ENCODE measurements at regions not wholly inside any gene's neighbourhood (a gene's known extent, or its start where the extent isn't known, plus 50 kb on each side); places are given as distances from the start of the nearest gene placed in this dataset.

DNA sequence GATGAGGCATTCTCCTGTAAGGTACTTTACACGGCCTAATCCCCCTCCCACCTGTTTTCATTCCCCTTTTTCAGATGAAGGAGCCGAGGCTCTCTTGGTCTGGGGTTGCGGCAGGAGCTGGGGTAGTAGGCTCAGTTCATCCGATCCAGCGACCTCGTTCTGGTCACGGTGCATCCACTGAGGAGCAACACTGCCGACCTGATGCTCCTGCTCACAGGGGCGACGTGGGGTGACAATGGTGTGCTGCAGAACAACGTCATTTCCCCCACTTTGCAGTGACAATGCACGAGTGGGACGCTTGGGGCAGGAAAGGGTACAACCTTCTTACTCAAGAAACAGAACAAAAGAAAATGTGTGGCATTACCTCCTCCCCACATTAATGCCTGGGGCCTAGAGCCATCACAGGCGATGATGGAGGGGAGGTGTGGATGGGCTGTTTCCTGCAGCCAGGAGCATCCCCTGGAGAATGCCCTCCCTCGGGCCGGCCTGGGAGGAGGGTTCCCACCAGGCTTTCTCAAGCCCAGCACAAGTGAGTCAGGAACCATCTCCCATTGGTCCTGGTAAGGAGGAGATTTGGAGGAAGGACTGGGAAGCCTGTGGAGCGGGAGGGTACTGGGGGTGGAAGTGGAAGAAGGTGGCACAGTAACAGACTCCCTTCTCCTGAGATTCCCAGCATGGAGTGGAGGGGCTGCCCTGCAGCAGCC, 125.6 kb downstream of the SPATA19 start:
- H3K4me1 ChIP-seq, result no peaks in the 10 kb centered on the region
- H3K9me3 ChIP-seq, result no peaks in the 10 kb centered on the region
- TF ChIP-seq, protein P1, sequence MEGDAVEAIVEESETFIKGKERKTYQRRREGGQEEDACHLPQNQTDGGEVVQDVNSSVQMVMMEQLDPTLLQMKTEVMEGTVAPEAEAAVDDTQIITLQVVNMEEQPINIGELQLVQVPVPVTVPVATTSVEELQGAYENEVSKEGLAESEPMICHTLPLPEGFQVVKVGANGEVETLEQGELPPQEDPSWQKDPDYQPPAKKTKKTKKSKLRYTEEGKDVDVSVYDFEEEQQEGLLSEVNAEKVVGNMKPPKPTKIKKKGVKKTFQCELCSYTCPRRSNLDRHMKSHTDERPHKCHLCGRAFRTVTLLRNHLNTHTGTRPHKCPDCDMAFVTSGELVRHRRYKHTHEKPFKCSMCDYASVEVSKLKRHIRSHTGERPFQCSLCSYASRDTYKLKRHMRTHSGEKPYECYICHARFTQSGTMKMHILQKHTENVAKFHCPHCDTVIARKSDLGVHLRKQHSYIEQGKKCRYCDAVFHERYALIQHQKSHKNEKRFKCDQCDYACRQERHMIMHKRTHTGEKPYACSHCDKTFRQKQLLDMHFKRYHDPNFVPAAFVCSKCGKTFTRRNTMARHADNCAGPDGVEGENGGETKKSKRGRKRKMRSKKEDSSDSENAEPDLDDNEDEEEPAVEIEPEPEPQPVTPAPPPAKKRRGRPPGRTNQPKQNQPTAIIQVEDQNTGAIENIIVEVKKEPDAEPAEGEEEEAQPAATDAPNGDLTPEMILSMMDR (IDR thresholded peaks at IDR 0.05), result no peak
- no peak for TF ChIP-seq POLR2A (IDR thresholded peaks at IDR 0.05)
- no peak for DNase-seq
- H3K36me3 ChIP-seq, result no peaks in the 10 kb centered on the region
- no peaks in the 10 kb centered on the region for H3K27me3 ChIP-seq
- H3K4me3 ChIP-seq, result no peak overlapping the region
- no peak overlapping the region for H3K27ac ChIP-seq

DNA sequence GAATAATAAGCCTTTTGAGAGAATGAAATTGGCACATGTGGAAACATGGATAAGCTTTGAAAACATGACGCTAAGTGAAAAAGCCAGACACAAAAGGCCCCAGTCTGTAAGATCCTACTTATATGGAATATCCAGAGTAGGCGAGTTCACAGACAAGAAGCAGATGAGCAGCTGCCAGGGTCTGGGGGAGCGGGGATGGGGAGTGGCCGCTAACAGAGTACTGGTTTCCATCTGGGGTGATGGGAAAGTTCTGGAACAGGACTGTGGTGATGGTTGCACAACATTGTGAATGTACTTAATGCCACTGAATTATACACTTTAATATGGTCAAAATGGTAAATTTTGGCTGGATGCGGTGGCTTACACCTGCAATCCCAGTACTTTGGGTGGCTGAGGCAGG, 126.5 kb downstream of the SPATA19 start:
- DNase-seq, result no peak
- no peaks in the 10 kb centered on the region for H3K9me3 ChIP-seq
- H3K4me1 ChIP-seq, result no peaks in the 10 kb centered on the region
- no peak overlapping the region for H3K27ac ChIP-seq
- no peaks in the 10 kb centered on the region for H3K27me3 ChIP-seq
- H3K36me3 ChIP-seq, result no peaks in the 10 kb centered on the region
- no peak overlapping the region for H3K4me3 ChIP-seq
- TF ChIP-seq, protein P1 (IDR thresholded peaks at IDR 0.05), result no peak
- no peak for TF ChIP-seq POLR2A (IDR thresholded peaks at IDR 0.05)

DNA sequence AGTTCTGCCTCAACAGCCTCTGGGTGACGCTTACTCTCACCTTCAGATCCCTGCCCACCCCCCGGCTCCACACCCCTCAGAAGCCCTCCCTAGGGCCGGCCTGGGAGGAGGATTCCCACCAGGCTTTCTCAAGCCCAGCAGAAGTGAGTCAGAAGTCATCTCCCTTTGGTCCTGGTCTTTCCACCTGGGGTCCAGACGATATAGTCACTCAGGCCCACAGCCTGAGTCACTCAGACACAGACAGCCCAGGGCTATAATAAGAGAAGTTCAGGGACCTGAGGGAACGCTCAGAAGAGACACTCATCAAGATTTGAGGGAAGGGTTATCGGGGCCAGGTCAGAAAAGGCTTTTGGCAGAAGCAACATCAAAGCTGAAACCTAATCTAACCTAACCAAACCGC, 127.1 kb downstream of the SPATA19 start:
- Histone ChIP-seq H3K4me3 (no peak overlapping the region), H3K27me3 (no peaks in the 10 kb centered on the region), H3K9me3 (no peaks in the 10 kb centered on the region), H3K36me3 (no peaks in the 10 kb centered on the region), H3K27ac (no peak overlapping the region), H3K4me1 (no peaks in the 10 kb centered on the region)
- TF ChIP-seq POLR2A (IDR thresholded peaks at IDR 0.05), result no peak
- TF ChIP-seq, protein P1 (IDR thresholded peaks at IDR 0.05), result no peak
- DNase-seq, result no peak

DNA sequence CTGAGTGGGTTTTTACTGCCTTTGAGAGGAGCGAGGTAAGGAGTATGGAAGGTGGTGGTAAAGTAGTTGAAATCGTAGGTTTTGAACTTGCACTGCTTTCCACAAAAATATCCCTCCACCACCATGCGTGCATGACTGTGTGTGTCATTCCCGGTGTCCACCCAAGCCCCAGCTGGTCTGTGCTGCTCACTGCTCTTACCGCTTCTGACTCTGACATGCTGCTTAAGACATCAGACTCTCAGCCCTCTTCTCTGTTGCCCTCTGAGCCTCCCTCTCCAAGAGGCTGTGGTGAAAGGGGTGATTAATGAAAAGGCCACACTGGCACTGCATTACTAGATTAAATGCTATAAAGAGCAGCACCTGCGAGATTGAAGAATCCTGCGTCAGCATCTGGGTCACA, 128.7 kb downstream of the SPATA19 start:
- no peak for DNase-seq
- H3K27me3 ChIP-seq, result no peaks in the 10 kb centered on the region
- H3K9me3 ChIP-seq, result no peaks in the 10 kb centered on the region
- H3K27ac ChIP-seq, result no peak overlapping the region
- no peak overlapping the region for H3K4me3 ChIP-seq
- no peaks in the 10 kb centered on the region for H3K36me3 ChIP-seq
- TF ChIP-seq POLR2A (IDR thresholded peaks at IDR 0.05), result no peak
- TF ChIP-seq, protein P1 (IDR thresholded peaks at IDR 0.05), result no peak
- H3K4me1 ChIP-seq, result no peaks in the 10 kb centered on the region

DNA sequence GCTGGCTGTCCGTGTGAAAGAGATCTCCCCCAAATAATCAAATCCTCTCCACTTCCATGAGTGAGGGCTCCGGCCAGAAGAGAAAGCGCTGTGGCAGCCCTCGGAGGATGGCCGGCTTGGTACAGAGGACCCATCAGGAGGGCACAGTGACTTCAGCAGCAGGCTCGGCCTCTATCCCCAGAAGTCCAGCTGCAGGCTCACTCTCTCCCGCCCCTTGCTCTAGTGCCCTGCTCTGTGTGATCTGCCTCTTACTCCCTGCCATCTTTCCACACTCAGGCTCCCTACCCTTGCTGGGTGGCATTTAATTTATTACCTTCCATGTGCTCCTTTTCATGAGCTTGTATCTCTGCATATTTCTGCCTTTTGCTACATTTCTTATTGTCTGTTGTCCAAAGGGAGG, 129.7 kb downstream of the SPATA19 start:
- Histone ChIP-seq H3K36me3 (no peaks in the 10 kb centered on the region), H3K27ac (no peak overlapping the region), H3K9me3 (no peaks in the 10 kb centered on the region), H3K4me3 (no peak overlapping the region), H3K27me3 (no peaks in the 10 kb centered on the region), H3K4me1 (no peaks in the 10 kb centered on the region)
- DNase-seq, result no peak
- TF ChIP-seq, protein P1 (IDR thresholded peaks at IDR 0.05), result no peak
- no peak for TF ChIP-seq POLR2A (IDR thresholded peaks at IDR 0.05)
